ENCODE measurements at regions not wholly inside any gene's neighbourhood (a gene's known extent, or its start where the extent isn't known, plus 50 kb on each side); places are given as distances from the start of the nearest gene placed in this dataset.

DNA sequence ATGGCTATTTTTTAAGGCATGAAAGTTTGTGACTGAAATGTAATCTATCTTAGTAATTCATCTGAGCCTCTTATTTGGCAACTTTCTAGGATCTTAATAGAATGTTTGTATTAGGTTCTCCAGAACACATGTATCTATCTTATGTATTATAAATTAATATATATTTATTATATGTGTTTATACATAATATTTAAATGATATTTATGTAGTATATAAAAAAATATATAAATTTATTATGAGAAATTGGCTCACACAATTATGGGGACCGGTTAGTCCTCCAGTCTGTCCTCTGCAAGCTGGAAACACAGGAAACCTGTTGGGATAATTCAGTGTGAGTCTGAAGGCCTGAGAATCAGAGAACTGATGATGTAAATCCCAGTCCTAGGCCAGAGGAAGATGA is 155.7 kb downstream of the AMY1C start:
- CTCF ChIA-PET: no interaction called here
- Histone ChIP-seq H3K36me3 (ENCODE audit: control insufficient read depth in 2 of 2, extremely low read depth in 1 of 2, insufficient read depth in 2 of 2, low read length in 2 of 2) (no peaks in the 10 kb centered on the region), H3K4me3 (replicated peaks in 1 of 3; ENCODE audit: insufficient read depth in 1 of 3, low read depth in 1 of 3, low read length in 3 of 3) (no peak overlapping the region), H3K4me1 (ENCODE audit: control insufficient read depth, extremely low read depth, insufficient read depth, low read length) (no peaks in the 10 kb centered on the region), H4K20me1 (replicated peaks; ENCODE audit: control insufficient read depth, extremely low read depth, insufficient read depth, low read length) (no peaks in the 10 kb centered on the region), H3K9me3 (replicated peaks; ENCODE audit: control insufficient read depth, insufficient read depth, low read length) (peaks cover 2% of the 10 kb centered on the region), H3K27ac (ENCODE audit: insufficient read depth, low read depth, low read length) (no peak overlapping the region), H3K27me3 (ENCODE audit: control insufficient read depth in 2 of 2, insufficient read depth in 2 of 2, low read length in 2 of 2) (no peaks in the 10 kb centered on the region), H3K9ac (replicated peaks; ENCODE audit: extremely low read depth, insufficient read depth, low read length) (no peak overlapping the region), H3K9me1 (replicated peaks; ENCODE audit: control insufficient read depth, extremely low read depth, insufficient read depth, low read length) (no peaks in the 10 kb centered on the region), H2AFZ (ENCODE audit: low read depth, low read length) (no peak overlapping the region), H3K79me2 (ENCODE audit: control insufficient read depth, insufficient read depth, low read length) (no peaks in the 10 kb centered on the region), H3K4me2 (ENCODE audit: insufficient read depth, low read length) (no peak overlapping the region)
- dilution Hi-C loops (cut with MboI; ENCODE audit: extremely low pct_ligation_motif_present, low sequenced_read_pairs) (no loop called here), intact Hi-C loops (cut with micrococcal nuclease) (no loop called here)
- FAIRE-seq (no peak), DNase-seq (ENCODE audit: low read depth, low spot score) (no peak)
- POLR2A ChIA-PET: no interaction called here
- no TSS peak for BruUV-seq (replicated peaks)
- TF ChIP-seq, protein P1, sequence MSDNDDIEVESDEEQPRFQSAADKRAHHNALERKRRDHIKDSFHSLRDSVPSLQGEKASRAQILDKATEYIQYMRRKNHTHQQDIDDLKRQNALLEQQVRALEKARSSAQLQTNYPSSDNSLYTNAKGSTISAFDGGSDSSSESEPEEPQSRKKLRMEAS (IDR thresholded peaks at IDR 0.05; ENCODE audit: insufficient read depth, insufficient read length): no peak
- no peak for TF ChIP-seq MYC (IDR thresholded peaks at IDR 0.05; ENCODE audit: low read depth, low read length)
- no peak for TF ChIP-seq FOS (IDR thresholded peaks at IDR 0.05; ENCODE audit: borderline replicate concordance, insufficient read depth, low read length)
- no peak for TF ChIP-seq GATA2 (IDR thresholded peaks at IDR 0.05; ENCODE audit: insufficient read depth, insufficient read length, low read depth, low read length)
- TF ChIP-seq POLR2AphosphoS5 (IDR thresholded peaks at IDR 0.05; ENCODE audit: insufficient read depth, low read depth, low read length): no peak
- TF ChIP-seq, protein P2, sequence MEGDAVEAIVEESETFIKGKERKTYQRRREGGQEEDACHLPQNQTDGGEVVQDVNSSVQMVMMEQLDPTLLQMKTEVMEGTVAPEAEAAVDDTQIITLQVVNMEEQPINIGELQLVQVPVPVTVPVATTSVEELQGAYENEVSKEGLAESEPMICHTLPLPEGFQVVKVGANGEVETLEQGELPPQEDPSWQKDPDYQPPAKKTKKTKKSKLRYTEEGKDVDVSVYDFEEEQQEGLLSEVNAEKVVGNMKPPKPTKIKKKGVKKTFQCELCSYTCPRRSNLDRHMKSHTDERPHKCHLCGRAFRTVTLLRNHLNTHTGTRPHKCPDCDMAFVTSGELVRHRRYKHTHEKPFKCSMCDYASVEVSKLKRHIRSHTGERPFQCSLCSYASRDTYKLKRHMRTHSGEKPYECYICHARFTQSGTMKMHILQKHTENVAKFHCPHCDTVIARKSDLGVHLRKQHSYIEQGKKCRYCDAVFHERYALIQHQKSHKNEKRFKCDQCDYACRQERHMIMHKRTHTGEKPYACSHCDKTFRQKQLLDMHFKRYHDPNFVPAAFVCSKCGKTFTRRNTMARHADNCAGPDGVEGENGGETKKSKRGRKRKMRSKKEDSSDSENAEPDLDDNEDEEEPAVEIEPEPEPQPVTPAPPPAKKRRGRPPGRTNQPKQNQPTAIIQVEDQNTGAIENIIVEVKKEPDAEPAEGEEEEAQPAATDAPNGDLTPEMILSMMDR (IDR thresholded peaks at IDR 0.05; ENCODE audit: extremely low read depth in 1 of 2, insufficient read depth in 1 of 2, low read depth in 1 of 2, low read length in 2 of 2): no peak
- no peak for TF ChIP-seq JUN (IDR thresholded peaks at IDR 0.05; ENCODE audit: borderline replicate concordance, insufficient read depth, insufficient read length, low read depth)
- no peak for TF ChIP-seq EZH2 (IDR thresholded peaks at IDR 0.05; ENCODE audit: borderline replicate concordance, low read depth, low read length, severe bottlenecking)
- no peak for TF ChIP-seq POLR2A (IDR thresholded peaks at IDR 0.05; ENCODE audit: low read depth, low read length)

Data from endothelial cell of umbilical vein (primary cell).